DOHH2 (cell line): ENCODE measurements at regions not wholly inside any gene's neighbourhood (a gene's known extent, or its start where the extent isn't known, plus 50 kb on each side); places are given as distances from the start of the nearest gene placed in this dataset.

ENCODE experiments used
- H3F3A ChIP-seq: fragments of 200-600 bp; sonication (generic), shearing (Covaris generic); 2 replicates; pipeline ENCODE4 v1.6.0; 2016; ENCODE audit warnings: antibody characterized with exemption, mild to moderate bottlenecking; ENCODE audit not compliant: control insufficient read depth, insufficient read depth
- H3K27ac ChIP-seq: fragments of 200-600 bp; sonication (generic); 2 replicates; pipeline ENCODE4 v1.5.1; 2014; ENCODE audit warnings: low read depth, mild to moderate bottlenecking, low read length, moderate library complexity
- H3K27me3 ChIP-seq: fragments of 200-600 bp; sonication (generic); 2 replicates; pipeline ENCODE4 v1.6.1; 2014; ENCODE audit warnings: mild to moderate bottlenecking, low read length, mixed read lengths; ENCODE audit not compliant: control insufficient read depth
- H3K36me3 ChIP-seq: fragments of 200-600 bp; sonication (generic); 2 replicates; pipeline ENCODE4 v1.6.1; 2014; ENCODE audit warnings: mild to moderate bottlenecking, low read length, moderate library complexity, mixed read lengths; ENCODE audit not compliant: control insufficient read depth
- H3K4me1 ChIP-seq: fragments of 200-600 bp; sonication (generic); 2 replicates; pipeline ENCODE4 v1.6.1; 2014; ENCODE audit warnings: mild to moderate bottlenecking, low read length, mixed read lengths; ENCODE audit not compliant: control insufficient read depth
- H3K4me2 ChIP-seq: fragments of 200-600 bp; sonication (generic); 2 replicates; pipeline ENCODE4 v1.6.0; 2014; ENCODE audit warnings: mild to moderate bottlenecking, low read length, moderate library complexity
- H3K4me3 ChIP-seq: fragments of 200-600 bp; sonication (generic); 2 replicates; pipeline ENCODE4 v1.5.1; 2014; ENCODE audit warnings: mild to moderate bottlenecking, low read length, mixed read lengths
- H3K79me2 ChIP-seq: fragments of 200-600 bp; sonication (generic); 2 replicates; pipeline ENCODE4 v1.6.1; 2014; ENCODE audit warnings: mild to moderate bottlenecking, low read length, mixed read lengths; ENCODE audit not compliant: control insufficient read depth
- H3K9me2 ChIP-seq: fragments of 200-600 bp; sonication (generic); replicated peaks from 2 replicates; pipeline ENCODE4 v1.6.1; 2014; ENCODE audit warnings: mild to moderate bottlenecking, low read length, mixed read lengths; ENCODE audit not compliant: control insufficient read depth
- H3K9me3 ChIP-seq: fragments of 200-600 bp; sonication (generic); 2 replicates; pipeline ENCODE4 v1.6.1; 2014; ENCODE audit warnings: antibody characterized with exemption, low read length, mixed read lengths; ENCODE audit not compliant: control insufficient read depth, insufficient read depth
- H4K20me1 ChIP-seq: fragments of 200-600 bp; sonication (generic); 2 replicates; pipeline ENCODE4 v1.6.0; 2014; ENCODE audit warnings: low read depth, mild to moderate bottlenecking, antibody characterized with exemption, low read length, moderate library complexity; ENCODE audit not compliant: control insufficient read depth, insufficient read depth
- EZH2phosphoT487 ChIP-seq: fragments of 200-600 bp; sonication (generic); IDR thresholded peaks from 2 replicates; pipeline ENCODE4 v1.6.1; 2017; ENCODE audit warnings: borderline replicate concordance, mild to moderate bottlenecking, antibody characterized with exemption, low read length, moderate library complexity, mixed read lengths
- TF ChIP-seq, protein P1 (sequence below): fragments of 200-600 bp; sonication (generic); IDR thresholded peaks from one replicate; pipeline ENCODE4 v1.5.1; 2014; ENCODE audit warnings: antibody characterized with exemption, mild to moderate bottlenecking, low read depth, low read length; ENCODE audit not compliant: poor library complexity, severe bottlenecking

GRCh38 chr12:42990387-42990786 is 400.8 kb upstream of the PRICKLE1 start:
- Histone ChIP-seq H4K20me1 (no peaks in the 10 kb centered on the region), H3F3A (no peaks in the 10 kb centered on the region), H3K27me3 (no peaks in the 10 kb centered on the region), H3K4me1 (no peaks in the 10 kb centered on the region), H3K27ac (no peak overlapping the region), H3K36me3 (no peaks in the 10 kb centered on the region), H3K9me3 (no peaks in the 10 kb centered on the region), H3K9me2 (no peaks in the 10 kb centered on the region), H3K4me2 (no peak overlapping the region), H3K4me3 (no peak overlapping the region), H3K79me2 (no peaks in the 10 kb centered on the region)
- TF ChIP-seq, protein P1, sequence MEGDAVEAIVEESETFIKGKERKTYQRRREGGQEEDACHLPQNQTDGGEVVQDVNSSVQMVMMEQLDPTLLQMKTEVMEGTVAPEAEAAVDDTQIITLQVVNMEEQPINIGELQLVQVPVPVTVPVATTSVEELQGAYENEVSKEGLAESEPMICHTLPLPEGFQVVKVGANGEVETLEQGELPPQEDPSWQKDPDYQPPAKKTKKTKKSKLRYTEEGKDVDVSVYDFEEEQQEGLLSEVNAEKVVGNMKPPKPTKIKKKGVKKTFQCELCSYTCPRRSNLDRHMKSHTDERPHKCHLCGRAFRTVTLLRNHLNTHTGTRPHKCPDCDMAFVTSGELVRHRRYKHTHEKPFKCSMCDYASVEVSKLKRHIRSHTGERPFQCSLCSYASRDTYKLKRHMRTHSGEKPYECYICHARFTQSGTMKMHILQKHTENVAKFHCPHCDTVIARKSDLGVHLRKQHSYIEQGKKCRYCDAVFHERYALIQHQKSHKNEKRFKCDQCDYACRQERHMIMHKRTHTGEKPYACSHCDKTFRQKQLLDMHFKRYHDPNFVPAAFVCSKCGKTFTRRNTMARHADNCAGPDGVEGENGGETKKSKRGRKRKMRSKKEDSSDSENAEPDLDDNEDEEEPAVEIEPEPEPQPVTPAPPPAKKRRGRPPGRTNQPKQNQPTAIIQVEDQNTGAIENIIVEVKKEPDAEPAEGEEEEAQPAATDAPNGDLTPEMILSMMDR, result no peak
- no peak for TF ChIP-seq EZH2phosphoT487

DNA sequence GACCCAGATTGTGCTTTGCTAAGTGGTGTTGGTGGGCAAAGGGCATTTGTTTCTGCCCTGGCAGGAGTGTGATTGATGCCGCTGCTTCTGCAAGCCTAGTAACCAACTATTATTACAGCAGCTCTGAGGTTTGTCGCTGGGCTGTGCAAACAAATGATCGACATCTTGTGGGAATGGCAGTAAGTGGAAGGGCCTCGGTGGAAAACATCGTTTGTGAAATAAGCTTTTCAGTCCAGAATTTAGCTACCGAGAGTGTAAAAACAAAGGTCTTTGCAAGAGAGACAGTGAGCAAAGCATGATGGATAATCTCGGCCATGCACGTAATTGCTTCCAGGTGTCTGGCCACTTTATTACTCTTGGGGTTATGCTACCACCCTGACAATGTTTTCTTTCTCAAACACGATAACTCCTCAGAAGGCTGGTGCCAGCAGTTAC is 397.7 kb upstream of the PRICKLE1 start:
- Histone ChIP-seq H3F3A (no peaks in the 10 kb centered on the region), H3K4me2 (no peak overlapping the region), H3K9me3 (no peaks in the 10 kb centered on the region), H3K4me1 (no peaks in the 10 kb centered on the region), H3K79me2 (no peaks in the 10 kb centered on the region), H3K4me3 (no peak overlapping the region), H3K36me3 (no peaks in the 10 kb centered on the region), H3K9me2 (no peaks in the 10 kb centered on the region), H3K27me3 (no peaks in the 10 kb centered on the region), H3K27ac (no peak overlapping the region), H4K20me1 (no peaks in the 10 kb centered on the region)
- TF ChIP-seq, protein P1, result no peak
- no peak for TF ChIP-seq EZH2phosphoT487

DNA sequence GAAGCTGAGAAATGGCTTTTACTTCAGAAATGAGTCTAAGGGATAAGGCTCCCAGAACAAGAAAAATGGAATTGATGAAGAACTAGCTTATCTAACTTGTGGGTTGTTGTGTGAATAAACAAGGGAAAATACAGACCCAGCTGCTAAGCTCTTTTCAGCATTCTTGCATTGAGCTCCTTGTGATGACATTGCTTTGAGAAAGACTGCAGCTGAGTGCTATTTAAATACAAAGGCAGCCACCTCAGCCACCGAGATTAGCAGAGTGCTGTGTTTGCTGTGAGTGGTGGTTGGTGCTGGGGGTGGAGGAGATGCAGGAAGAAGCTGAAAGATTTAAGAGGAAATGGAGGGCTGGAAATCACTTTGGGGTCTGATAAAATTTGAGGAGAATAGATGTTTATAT is 396.0 kb upstream of the PRICKLE1 start:
- Histone ChIP-seq H3K79me2 (no peaks in the 10 kb centered on the region), H3F3A (no peaks in the 10 kb centered on the region), H4K20me1 (no peaks in the 10 kb centered on the region), H3K4me3 (no peak overlapping the region), H3K9me2 (no peaks in the 10 kb centered on the region), H3K27ac (no peak overlapping the region), H3K36me3 (no peaks in the 10 kb centered on the region), H3K9me3 (no peaks in the 10 kb centered on the region), H3K4me2 (no peak overlapping the region), H3K27me3 (no peaks in the 10 kb centered on the region), H3K4me1 (no peaks in the 10 kb centered on the region)
- TF ChIP-seq EZH2phosphoT487, result no peak
- TF ChIP-seq, protein P1, result no peak

GRCh38 chr12:42982828-42983227 is 393.3 kb upstream of the PRICKLE1 start:
- H3K9me3 ChIP-seq, result no peaks in the 10 kb centered on the region
- no peaks in the 10 kb centered on the region for H3K9me2 ChIP-seq
- H3K36me3 ChIP-seq, result no peaks in the 10 kb centered on the region
- no peak overlapping the region for H3K27ac ChIP-seq
- H3K4me1 ChIP-seq, result no peaks in the 10 kb centered on the region
- H3K4me3 ChIP-seq, result no peak overlapping the region
- no peaks in the 10 kb centered on the region for H4K20me1 ChIP-seq
- H3K79me2 ChIP-seq, result no peaks in the 10 kb centered on the region
- H3K4me2 ChIP-seq, result no peak overlapping the region
- no peaks in the 10 kb centered on the region for H3K27me3 ChIP-seq
- no peaks in the 10 kb centered on the region for H3F3A ChIP-seq
- TF ChIP-seq EZH2phosphoT487, result no peak
- TF ChIP-seq, protein P1, result no peak
